ENCODE measurements at regions not wholly inside any gene's neighbourhood (a gene's known extent, or its start where the extent isn't known, plus 50 kb on each side); places are given as distances from the start of the nearest gene placed in this dataset.
A peak's percentile ranks its signal among the peaks of the same experiment; 100 is the strongest.
"Not testable (repeated sequence)": the region's sequence is repeated elsewhere in the genome, so short reads cannot be mapped to it uniquely, and the experiment has no call there.

DNA sequence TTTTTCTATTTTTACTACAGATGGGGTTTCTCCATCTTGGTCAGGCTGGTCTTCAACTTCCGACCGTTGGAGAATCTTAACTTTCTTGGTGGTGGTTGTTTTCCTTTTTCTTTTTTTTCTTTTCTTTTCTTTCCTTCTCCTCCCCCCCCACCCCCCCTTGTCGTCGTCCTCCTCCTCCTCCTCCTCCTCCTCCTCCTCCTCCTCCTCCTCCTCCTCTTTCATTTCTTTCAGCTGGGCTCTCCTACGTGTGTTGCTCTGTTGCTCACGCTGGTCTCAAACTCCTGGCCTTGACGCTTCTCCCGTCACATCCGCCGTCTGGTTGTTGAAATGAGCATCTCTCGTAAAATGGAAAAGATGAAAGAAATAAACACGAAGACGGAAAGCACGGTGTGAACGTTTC is 2115.1 kb upstream of the TPTE start:
- H3K4me1 ChIP-seq; intact Hi-C loops (cut with DNase I; ENCODE audit: low total_unique reads); H3K4me3 ChIP-seq; H3K9me3 ChIP-seq; in situ Hi-C loops (cut with MboI; ENCODE audit: low pct_ligation_motif_present in 1 of 4, low pct_unique_long_range_greater_than_20kb in 1 of 4, low sequenced_read_pairs in 3 of 4); H3K36me3 ChIP-seq; H3K27me3 ChIP-seq; DNase-seq; H3K27ac ChIP-seq: not testable (repeated sequence)
- WGBS, 2 donors (ENCODE audit: low coverage in 1 of 2) = no CpG with 5 or more reads among the region's 15 CpGs

- H3K4me1 ChIP-seq; in situ Hi-C loops (cut with MboI; ENCODE audit: low pct_ligation_motif_present in 1 of 4, low pct_unique_long_range_greater_than_20kb in 1 of 4, low sequenced_read_pairs in 3 of 4); H3K36me3 ChIP-seq; H3K27me3 ChIP-seq; H3K27ac ChIP-seq; intact Hi-C loops (cut with DNase I; ENCODE audit: low total_unique reads); DNase-seq; H3K4me3 ChIP-seq; H3K9me3 ChIP-seq: not testable (repeated sequence)
- no CpG with 5 or more reads among the region's 4 CpGs for WGBS, 2 donors (ENCODE audit: low coverage in 1 of 2)
Observed at GRCh38 chr21:8411139-8411671, 2110.2 kb upstream of the TPTE start.

GRCh38 chr21:8419925-8420560 is 2101.3 kb upstream of the TPTE start:
- H3K27ac ChIP-seq; H3K4me1 ChIP-seq; DNase-seq; in situ Hi-C loops (cut with MboI; ENCODE audit: low pct_ligation_motif_present in 1 of 4, low pct_unique_long_range_greater_than_20kb in 1 of 4, low sequenced_read_pairs in 3 of 4); H3K36me3 ChIP-seq; H3K4me3 ChIP-seq; H3K9me3 ChIP-seq; intact Hi-C loops (cut with DNase I; ENCODE audit: low total_unique reads); H3K27me3 ChIP-seq: not testable (repeated sequence)
- TF ChIP-seq, protein P1, sequence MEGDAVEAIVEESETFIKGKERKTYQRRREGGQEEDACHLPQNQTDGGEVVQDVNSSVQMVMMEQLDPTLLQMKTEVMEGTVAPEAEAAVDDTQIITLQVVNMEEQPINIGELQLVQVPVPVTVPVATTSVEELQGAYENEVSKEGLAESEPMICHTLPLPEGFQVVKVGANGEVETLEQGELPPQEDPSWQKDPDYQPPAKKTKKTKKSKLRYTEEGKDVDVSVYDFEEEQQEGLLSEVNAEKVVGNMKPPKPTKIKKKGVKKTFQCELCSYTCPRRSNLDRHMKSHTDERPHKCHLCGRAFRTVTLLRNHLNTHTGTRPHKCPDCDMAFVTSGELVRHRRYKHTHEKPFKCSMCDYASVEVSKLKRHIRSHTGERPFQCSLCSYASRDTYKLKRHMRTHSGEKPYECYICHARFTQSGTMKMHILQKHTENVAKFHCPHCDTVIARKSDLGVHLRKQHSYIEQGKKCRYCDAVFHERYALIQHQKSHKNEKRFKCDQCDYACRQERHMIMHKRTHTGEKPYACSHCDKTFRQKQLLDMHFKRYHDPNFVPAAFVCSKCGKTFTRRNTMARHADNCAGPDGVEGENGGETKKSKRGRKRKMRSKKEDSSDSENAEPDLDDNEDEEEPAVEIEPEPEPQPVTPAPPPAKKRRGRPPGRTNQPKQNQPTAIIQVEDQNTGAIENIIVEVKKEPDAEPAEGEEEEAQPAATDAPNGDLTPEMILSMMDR (IDR thresholded peaks at IDR 0.05) = peak in 1 of 5 experiments; percentile 13
- peak; percentile 55 for TF ChIP-seq POLR2A (IDR thresholded peaks at IDR 0.05)
- 60% methylated on average over 1 of the region's 2 CpGs; no CpG with 5 or more reads in 1 of the 2 donors for WGBS, 2 donors (ENCODE audit: low coverage in 1 of 2)

DNA sequence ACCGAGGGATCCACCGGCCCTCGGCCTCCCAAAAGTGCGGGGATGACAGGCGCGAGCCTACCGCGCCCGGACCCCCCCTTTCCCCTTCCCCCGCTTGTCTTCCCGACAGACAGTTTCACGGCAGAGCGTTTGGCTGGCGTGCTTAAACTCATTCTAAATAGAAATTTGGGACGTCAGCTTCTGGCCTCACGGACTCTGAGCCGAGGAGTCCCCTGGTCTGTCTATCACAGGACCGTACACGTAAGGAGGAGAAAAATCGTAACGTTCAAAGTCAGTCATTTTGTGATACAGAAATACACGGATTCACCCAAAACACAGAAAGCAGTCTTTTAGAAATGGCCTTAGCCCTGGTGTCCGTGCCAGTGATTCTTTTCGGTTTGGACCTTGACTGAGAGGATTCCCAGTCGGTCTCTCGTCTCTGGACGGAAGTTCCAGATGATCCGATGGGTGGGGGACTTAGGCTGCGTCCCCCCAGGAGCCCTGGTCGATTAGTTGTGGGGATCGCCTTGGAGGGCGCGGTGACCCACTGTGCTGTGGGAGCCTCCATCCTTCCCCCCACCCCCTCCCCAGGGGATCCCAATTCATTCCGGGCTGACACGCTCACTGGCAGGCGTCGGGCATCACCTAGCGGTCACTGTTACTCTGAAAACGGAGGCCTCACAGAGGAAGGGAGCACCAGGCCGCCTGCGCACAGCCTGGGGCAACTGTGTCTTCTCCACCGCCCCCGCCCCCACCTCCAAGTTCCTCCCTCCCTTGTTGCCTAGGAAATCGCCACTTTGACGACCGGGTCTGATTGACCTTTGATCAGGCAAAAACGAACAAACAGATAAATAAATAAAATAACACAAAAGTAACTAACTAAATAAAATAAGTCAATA is 2093.4 kb upstream of the TPTE start:
- intact Hi-C loops (cut with DNase I; ENCODE audit: low total_unique reads); DNase-seq; in situ Hi-C loops (cut with MboI; ENCODE audit: low pct_ligation_motif_present in 1 of 4, low pct_unique_long_range_greater_than_20kb in 1 of 4, low sequenced_read_pairs in 3 of 4); H3K4me3 ChIP-seq; H3K27ac ChIP-seq; H3K4me1 ChIP-seq; H3K27me3 ChIP-seq; H3K36me3 ChIP-seq; H3K9me3 ChIP-seq: not testable (repeated sequence)
- WGBS, 2 donors (ENCODE audit: low coverage in 1 of 2) = no CpG with 5 or more reads among the region's 47 CpGs

DNA sequence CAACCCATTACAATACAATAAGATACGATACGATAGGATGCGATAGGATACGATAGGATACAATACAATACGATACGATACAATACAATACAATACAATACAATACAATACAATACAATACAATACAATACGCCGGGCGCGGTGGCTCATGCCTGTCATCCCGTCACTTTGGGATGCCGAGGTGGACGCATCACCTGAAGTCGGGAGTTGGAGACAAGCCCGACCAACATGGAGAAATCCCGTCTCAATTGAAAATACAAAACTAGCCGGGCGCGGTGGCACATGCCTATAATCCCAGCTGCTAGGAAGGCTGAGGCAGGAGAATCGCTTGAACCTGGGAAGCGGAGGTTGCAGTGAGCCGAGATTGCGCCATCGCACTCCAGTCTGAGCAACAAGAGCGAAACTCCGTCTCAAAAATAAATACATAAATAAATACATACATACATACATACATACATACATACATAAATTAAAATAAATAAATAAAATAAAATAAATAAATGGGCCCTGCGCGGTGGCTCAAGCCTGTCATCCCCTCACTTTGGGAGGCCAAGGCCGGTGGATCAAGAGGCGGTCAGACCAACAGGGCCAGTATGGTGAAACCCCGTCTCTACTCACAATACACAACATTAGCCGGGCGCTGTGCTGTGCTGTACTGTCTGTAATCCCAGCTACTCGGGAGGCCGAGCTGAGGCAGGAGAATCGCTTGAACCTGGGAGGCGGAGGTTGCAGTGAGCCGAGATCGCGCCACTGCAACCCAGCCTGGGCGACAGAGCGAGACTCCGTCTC is 2092.5 kb upstream of the TPTE start:
- intact Hi-C loops (cut with DNase I; ENCODE audit: low total_unique reads); in situ Hi-C loops (cut with MboI; ENCODE audit: low pct_ligation_motif_present in 1 of 4, low pct_unique_long_range_greater_than_20kb in 1 of 4, low sequenced_read_pairs in 3 of 4): not testable (repeated sequence)

DNA sequence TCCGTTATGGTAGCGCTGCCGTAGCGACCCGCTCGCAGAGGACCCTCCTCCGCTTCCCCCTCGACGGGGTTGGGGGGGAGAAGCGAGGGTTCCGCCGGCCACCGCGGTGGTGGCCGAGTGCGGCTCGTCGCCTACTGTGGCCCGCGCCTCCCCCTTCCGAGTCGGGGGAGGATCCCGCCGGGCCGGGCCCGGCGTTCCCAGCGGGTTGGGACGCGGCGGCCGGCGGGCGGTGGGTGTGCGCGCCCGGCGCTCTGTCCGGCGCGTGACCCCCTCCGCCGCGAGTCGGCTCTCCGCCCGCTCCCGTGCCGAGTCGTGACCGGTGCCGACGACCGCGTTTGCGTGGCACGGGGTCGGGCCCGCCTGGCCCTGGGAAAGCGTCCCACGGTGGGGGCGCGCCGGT is 2086.7 kb upstream of the TPTE start:
- DNase-seq; H3K4me1 ChIP-seq; H3K27me3 ChIP-seq; H3K27ac ChIP-seq; in situ Hi-C loops (cut with MboI; ENCODE audit: low pct_ligation_motif_present in 1 of 4, low pct_unique_long_range_greater_than_20kb in 1 of 4, low sequenced_read_pairs in 3 of 4); H3K9me3 ChIP-seq; H3K36me3 ChIP-seq; H3K4me3 ChIP-seq; intact Hi-C loops (cut with DNase I; ENCODE audit: low total_unique reads): not testable (repeated sequence)
- WGBS, 2 donors (ENCODE audit: low coverage in 1 of 2) = no CpG with 5 or more reads among the region's 64 CpGs

More for the DNA sequence above, 2092.5 kb upstream of the TPTE start:
- H3K27me3 ChIP-seq, DNase-seq, H3K4me1 ChIP-seq, H3K4me3 ChIP-seq, H3K27ac ChIP-seq, H3K9me3 ChIP-seq, H3K36me3 ChIP-seq: not testable (repeated sequence)
- WGBS, 2 donors (ENCODE audit: low coverage in 1 of 2) = no CpG with 5 or more reads among the region's 43 CpGs

DNA sequence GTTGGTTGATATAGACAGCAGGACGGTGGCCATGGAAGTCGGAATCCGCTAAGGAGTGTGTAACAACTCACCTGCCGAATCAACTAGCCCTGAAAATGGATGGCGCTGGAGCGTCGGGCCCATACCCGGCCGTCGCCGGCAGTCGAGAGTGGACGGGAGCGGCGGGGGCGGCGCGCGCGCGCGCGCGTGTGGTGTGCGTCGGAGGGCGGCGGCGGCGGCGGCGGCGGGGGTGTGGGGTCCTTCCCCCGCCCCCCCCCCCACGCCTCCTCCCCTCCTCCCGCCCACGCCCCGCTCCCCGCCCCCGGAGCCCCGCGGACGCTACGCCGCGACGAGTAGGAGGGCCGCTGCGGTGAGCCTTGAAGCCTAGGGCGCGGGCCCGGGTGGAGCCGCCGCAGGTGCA is 2078.3 kb upstream of the TPTE start:
- in situ Hi-C loops (cut with MboI; ENCODE audit: low pct_ligation_motif_present in 1 of 4, low pct_unique_long_range_greater_than_20kb in 1 of 4, low sequenced_read_pairs in 3 of 4); intact Hi-C loops (cut with DNase I; ENCODE audit: low total_unique reads); H3K4me1 ChIP-seq; H3K9me3 ChIP-seq; H3K27me3 ChIP-seq; H3K4me3 ChIP-seq; H3K27ac ChIP-seq; DNase-seq; H3K36me3 ChIP-seq: not testable (repeated sequence)
- WGBS, 2 donors (ENCODE audit: low coverage in 1 of 2) = no CpG with 5 or more reads among the region's 54 CpGs

- no CpG with 5 or more reads among the region's 18 CpGs for WGBS, 2 donors (ENCODE audit: low coverage in 1 of 2)
- in situ Hi-C loops (cut with MboI; ENCODE audit: low pct_ligation_motif_present in 1 of 4, low pct_unique_long_range_greater_than_20kb in 1 of 4, low sequenced_read_pairs in 3 of 4) = not testable (repeated sequence)
Observed at GRCh38 chr21:8449807-8450206, 2071.6 kb upstream of the TPTE start.

DNA sequence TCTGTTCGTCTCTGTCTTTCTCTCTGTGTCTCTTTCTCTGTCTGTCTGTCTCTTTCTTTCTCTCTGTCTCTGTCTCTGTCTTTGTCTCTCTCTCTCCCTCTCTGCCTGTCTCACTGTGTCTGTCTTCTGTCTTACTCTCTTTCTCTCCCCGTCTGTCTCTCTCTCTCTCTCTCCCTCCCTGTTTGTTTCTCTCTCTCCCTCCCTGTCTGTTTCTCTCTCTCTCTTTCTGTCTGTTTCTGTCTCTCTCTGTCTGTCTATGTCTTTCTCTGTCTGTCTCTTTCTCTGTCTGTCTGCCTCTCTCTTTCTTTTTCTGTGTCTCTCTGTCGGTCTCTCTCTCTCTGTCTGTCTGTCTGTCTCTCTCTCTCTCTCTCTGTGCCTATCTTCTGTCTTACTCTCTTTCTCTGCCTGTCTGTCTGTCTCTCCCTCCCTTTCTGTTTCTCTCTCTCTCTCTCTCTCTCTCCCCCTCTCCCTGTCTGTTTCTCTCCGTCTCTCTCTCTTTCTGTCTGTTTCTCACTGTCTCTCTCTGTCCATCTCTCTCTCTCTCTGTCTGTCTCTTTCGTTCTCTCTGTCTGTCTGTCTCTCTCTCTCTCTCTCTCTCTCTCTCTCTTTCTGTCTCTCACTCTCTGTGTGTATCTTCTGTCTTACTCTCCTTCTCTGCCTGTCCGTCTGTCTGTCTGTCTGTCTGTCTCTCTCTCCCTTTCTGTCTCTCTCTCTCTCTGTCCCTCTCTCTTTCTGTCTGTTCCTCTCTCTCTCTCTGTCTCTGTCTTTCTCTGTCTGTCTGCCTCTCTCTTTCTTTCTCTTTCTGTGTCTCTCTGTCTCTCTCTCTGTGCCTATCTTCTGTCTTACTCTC is 2065.9 kb upstream of the TPTE start:
- in situ Hi-C loops (cut with MboI; ENCODE audit: low pct_ligation_motif_present in 1 of 4, low pct_unique_long_range_greater_than_20kb in 1 of 4, low sequenced_read_pairs in 3 of 4); H3K4me1 ChIP-seq; H3K27ac ChIP-seq; H3K27me3 ChIP-seq; intact Hi-C loops (cut with DNase I; ENCODE audit: low total_unique reads); H3K9me3 ChIP-seq; DNase-seq; H3K4me3 ChIP-seq; H3K36me3 ChIP-seq: not testable (repeated sequence)
- WGBS, 2 donors (ENCODE audit: low coverage in 1 of 2) = no CpG with 5 or more reads among the region's 6 CpGs

More at GRCh38 chr21:8449807-8450206, 2071.6 kb upstream of the TPTE start:
- H3K27ac ChIP-seq; H3K9me3 ChIP-seq; DNase-seq; H3K27me3 ChIP-seq; H3K4me1 ChIP-seq; H3K36me3 ChIP-seq; H3K4me3 ChIP-seq; intact Hi-C loops (cut with DNase I; ENCODE audit: low total_unique reads): not testable (repeated sequence)

All from transverse colon (tissue), 4 donors.